H1 (cell line): ENCODE measurements at regions not wholly inside any gene's neighbourhood (a gene's known extent, or its start where the extent isn't known, plus 50 kb on each side); places are given as distances from the start of the nearest gene placed in this dataset.

Experiments
- CTCF ChIA-PET: fragments of 300-600 bp; sonication (Branson Sonifier 250); formaldehyde crosslinking; loops from one replicate; lab custom pipeline; 2021; ENCODE audit not compliant: partially characterized antibody; lab: Charles Lee
- POLR2A ChIA-PET: fragments of 300-600 bp; sonication (Branson Sonifier 250); formaldehyde crosslinking; loops from one replicate; lab custom pipeline; 2021; ENCODE audit warnings: inconsistent platforms; ENCODE audit not compliant: partially characterized antibody; lab: Charles Lee
- DNase-seq, 2 experiments: peaks; one replicate each; pipeline versions ENCODE4 v3.0.0 to v3.0.0-alpha.2; 2010 to 2022; ENCODE audit warnings: low spot score in 2 of 2, low read depth in 1 of 2, mixed read lengths in 1 of 2
- FAIRE-seq: peaks from 2 replicates; lab custom pipeline; 2011; peaks lifted over from hg19 to GRCh38; lab: Jason Lieb, UNC
- H2AFZ ChIP-seq: 2 replicates; pipeline ENCODE4 v1.8.1; 2012; ENCODE audit warnings: low read length, inconsistent platforms
- H2AK5ac ChIP-seq: 2 replicates; pipeline ENCODE4 v1.6.1; 2013; ENCODE audit warnings: low read depth, low read length
- H2BK120ac ChIP-seq: replicated peaks from 2 replicates; pipeline ENCODE3; 2013; ENCODE audit warnings: low read depth, low read length, inconsistent platforms
- H2BK12ac ChIP-seq: 2 replicates; pipeline ENCODE4 v1.6.1; 2013; ENCODE audit warnings: low read depth, low read length
- H2BK15ac ChIP-seq: 2 replicates; pipeline ENCODE4 v1.6.1; 2013; ENCODE audit warnings: low read length
- H2BK20ac ChIP-seq: 2 replicates; pipeline ENCODE4 v1.6.1; 2013; ENCODE audit warnings: low read length
- H2BK5ac ChIP-seq: 2 replicates; pipeline ENCODE4 v1.6.1; 2013; ENCODE audit warnings: low read depth, low read length
- H3K14ac ChIP-seq: 2 replicates; pipeline ENCODE4 v1.6.1; 2013; ENCODE audit warnings: inconsistent platforms; ENCODE audit not compliant: insufficient read length
- H3K18ac ChIP-seq: 2 replicates; pipeline ENCODE4 v1.6.1; 2013; ENCODE audit warnings: low read length; ENCODE audit errors: extremely low read depth
- H3K23ac ChIP-seq: 2 replicates; pipeline ENCODE4 v1.6.1; 2013; ENCODE audit warnings: inconsistent platforms; ENCODE audit not compliant: insufficient read length
- H3K23me2 ChIP-seq: 2 replicates; pipeline ENCODE4 v1.6.1; 2013; ENCODE audit warnings: low read depth, low read length
- H3K27ac ChIP-seq: 2 replicates; pipeline ENCODE4 v1.6.1; 2011; ENCODE audit warnings: low read depth, low read length, inconsistent platforms
- H3K27me3 ChIP-seq, 4 experiments: replicated peaks in 1 of 4; 1 replicate in 1 of 4; 2 replicates in 3 of 4; pipeline versions ENCODE4 v1.6.1 to v1.8.1; 2011 to 2013; ENCODE audit warnings: low read length in 3 of 4, mild to moderate bottlenecking in 3 of 4, inconsistent platforms in 2 of 4, mixed read lengths in 2 of 4, moderate library complexity in 1 of 4; ENCODE audit not compliant: control insufficient read depth in 3 of 4, insufficient read depth in 3 of 4; ENCODE audit errors: extremely low read depth in 1 of 4
- H3K36me3 ChIP-seq, 4 experiments: 2 replicates each; pipeline versions ENCODE4 v1.6.1 to v1.8.1; 2011 to 2013; ENCODE audit warnings: mild to moderate bottlenecking in 4 of 4, low read length in 3 of 4, moderate library complexity in 2 of 4, control low read depth in 1 of 4, inconsistent platforms in 1 of 4; ENCODE audit not compliant: insufficient read depth in 4 of 4, control insufficient read depth in 2 of 4
- H3K4ac ChIP-seq: replicated peaks from 2 replicates; pipeline ENCODE3; 2013; ENCODE audit warnings: low read length, low read depth, mixed read lengths, inconsistent platforms; ENCODE audit not compliant: insufficient read length
- H3K4me1 ChIP-seq, 4 experiments: replicated peaks in 1 of 4; 1 replicate in 1 of 4; 2 replicates in 3 of 4; pipeline versions ENCODE4 v1.6.1 to v1.8.1; 2011 to 2013; ENCODE audit warnings: low read length in 3 of 4, inconsistent platforms in 2 of 4, mixed read lengths in 1 of 4; ENCODE audit not compliant: insufficient read depth in 4 of 4, control insufficient read depth in 3 of 4
- H3K4me2 ChIP-seq, 2 experiments: 2 replicates each; pipeline versions ENCODE4 v1.6.1 to v1.8.1; 2011 to 2013; ENCODE audit warnings: low read depth in 2 of 2, low read length in 2 of 2, control low read depth in 1 of 2, inconsistent platforms in 1 of 2, mild to moderate bottlenecking in 1 of 2; ENCODE audit not compliant: insufficient read depth in 1 of 2
- H3K4me3 ChIP-seq, 4 experiments: fragments of 200-600, 300-600 bp in 1 of 4; sonication (generic), shearing (Covaris generic), sonication (Bioruptor Twin) in 1 of 4; 2 replicates each; pipeline versions ENCODE4 v1.5.1 to v1.8.1; 2011 to 2016; ENCODE audit warnings: low read length in 4 of 4, low read depth in 3 of 4, control low read depth in 2 of 4, inconsistent platforms in 2 of 4, mild to moderate bottlenecking in 2 of 4, mixed read lengths in 1 of 4, moderate library complexity in 1 of 4; ENCODE audit not compliant: insufficient read depth in 2 of 4; ENCODE audit errors: extremely low read depth in 1 of 4
- H3K56ac ChIP-seq: replicated peaks from 2 replicates; pipeline ENCODE3; 2013; ENCODE audit warnings: low read depth, mild to moderate bottlenecking, mixed read lengths, low read length, inconsistent platforms; ENCODE audit not compliant: insufficient read length
- H3K79me1 ChIP-seq: 2 replicates; pipeline ENCODE4 v1.6.1; 2013; ENCODE audit warnings: low read depth, low read length, control low read depth
- H3K79me2 ChIP-seq, 2 experiments: 2 replicates each; pipeline versions ENCODE4 v1.6.1 to v1.8.1; 2012 to 2013; ENCODE audit warnings: low read length in 2 of 2, mild to moderate bottlenecking in 2 of 2, inconsistent platforms in 1 of 2; ENCODE audit not compliant: insufficient read depth in 2 of 2, control insufficient read depth in 1 of 2
- H3K9ac ChIP-seq, 4 experiments: replicated peaks in 1 of 4; 1 replicate in 1 of 4; 2 replicates in 3 of 4; pipeline versions ENCODE4 v1.6.1 to v1.8.1; 2011 to 2013; ENCODE audit warnings: low read depth in 3 of 4, low read length in 3 of 4, control low read depth in 2 of 4, mild to moderate bottlenecking in 2 of 4, moderate library complexity in 2 of 4, inconsistent platforms in 1 of 4; ENCODE audit errors: extremely low read depth in 1 of 4
- H3K9me3 ChIP-seq, 2 experiments: 2 replicates each; pipeline versions ENCODE4 v1.6.1 to v1.8.1; 2012 to 2013; ENCODE audit warnings: mild to moderate bottlenecking in 2 of 2, moderate library complexity in 2 of 2, control low read depth in 1 of 2, inconsistent platforms in 1 of 2, low read depth in 1 of 2, low read length in 1 of 2, mixed read lengths in 1 of 2; ENCODE audit not compliant: insufficient read depth in 2 of 2
- H4K20me1 ChIP-seq, 2 experiments: replicated peaks in 1 of 2; 2 replicates each; pipeline versions ENCODE3 to v1.8.1; 2011 to 2013; ENCODE audit warnings: inconsistent platforms in 2 of 2, low read length in 2 of 2, mild to moderate bottlenecking in 1 of 2; ENCODE audit not compliant: insufficient read depth in 2 of 2, control insufficient read depth in 1 of 2
- H4K5ac ChIP-seq: 2 replicates; pipeline ENCODE4 v1.6.1; 2013; ENCODE audit warnings: low read length, low read depth, mixed read lengths, inconsistent platforms; ENCODE audit not compliant: insufficient read length
- H4K8ac ChIP-seq: 2 replicates; pipeline ENCODE4 v1.8.0; 2013; ENCODE audit warnings: mild to moderate bottlenecking, moderate library complexity, low read length, inconsistent platforms; ENCODE audit not compliant: insufficient read depth; ENCODE audit errors: extremely low read depth
- H4K91ac ChIP-seq: replicated peaks from 2 replicates; pipeline ENCODE3; 2013; ENCODE audit warnings: low read length, mixed read lengths, inconsistent platforms; ENCODE audit not compliant: insufficient read length
- BCL11A ChIP-seq, 2 experiments: IDR thresholded peaks; one replicate each; pipeline ENCODE4 v1.6.1; 2011; ENCODE audit warnings: low read depth in 2 of 2, low read length in 2 of 2, mild to moderate bottlenecking in 2 of 2
- CHD2 ChIP-seq: IDR thresholded peaks from 2 replicates; pipeline ENCODE4 v1.6.1; 2012; ENCODE audit warnings: low read length, improper control_type of control experiment
- CTBP2 ChIP-seq: IDR thresholded peaks from 2 replicates; pipeline ENCODE4 v1.7.0; 2011; ENCODE audit warnings: borderline replicate concordance, mild to moderate bottlenecking, moderate library complexity, mixed read lengths, low read length; ENCODE audit not compliant: insufficient read depth, insufficient read length
- CTCF ChIP-seq, 3 experiments: IDR thresholded peaks; 1 replicate in 2 of 3; 2 replicates in 1 of 3; pipeline versions ENCODE4 v1.5.1 to v1.6.1; 2011; ENCODE audit warnings: low read length in 3 of 3, mild to moderate bottlenecking in 3 of 3, inconsistent platforms in 2 of 3, low read depth in 1 of 3, moderate library complexity in 1 of 3; ENCODE audit not compliant: insufficient read depth in 1 of 3; ENCODE audit errors: control extremely low read depth in 1 of 3
- HDAC6 ChIP-seq: IDR thresholded peaks from one replicate; pipeline ENCODE4 v1.7.1; 2012; ENCODE audit warnings: low read depth, mild to moderate bottlenecking, inconsistent platforms, low read length, moderate library complexity
- KDM4A ChIP-seq: IDR thresholded peaks from one replicate; pipeline ENCODE4 v1.7.1; 2012; ENCODE audit warnings: low read depth, mild to moderate bottlenecking, moderate library complexity, low read length, inconsistent platforms; ENCODE audit not compliant: severe bottlenecking
- POLR2AphosphoS5 ChIP-seq: IDR thresholded peaks from 2 replicates; pipeline ENCODE4 v1.6.1; 2011; ENCODE audit warnings: low read depth, low read length
- RFX5 ChIP-seq: IDR thresholded peaks from 2 replicates; pipeline ENCODE4 v1.6.1; 2011; ENCODE audit warnings: low read depth, low read length, improper control_type of control experiment, borderline replicate concordance
- SP4 ChIP-seq: IDR thresholded peaks from 2 replicates; pipeline ENCODE4 v1.6.1; 2012; ENCODE audit warnings: low read length, inconsistent platforms
- WGBS, 2 experiments: shearing (Covaris generic) in 1 of 2; methylation state at CpG; one replicate each; pipeline versions ENCODE4 v1.1.6 to v1.1.7; 2013 to 2015; ENCODE audit warnings: low lambda C conversion rate in 2 of 2, mixed read lengths in 2 of 2, inconsistent platforms in 1 of 2, low coverage in 1 of 2, missing lambda C conversion rate in 1 of 2; ENCODE audit not compliant: insufficient replicate concordance in 2 of 2, insufficient coverage in 1 of 2, insufficient read length in 1 of 2; ENCODE audit errors: extremely low coverage in 1 of 2, missing lambda C conversion rate in 1 of 2; 5-methylcytosine and 5-hydroxymethylcytosine counted together
- TF ChIP-seq, protein P1 (sequence below): IDR thresholded peaks from 2 replicates; pipeline ENCODE4 v1.6.1; 2012; ENCODE audit warnings: inconsistent platforms

GRCh38 chr9:16069671-16070454, 517.0 kb downstream of the CCDC171 start:
- Histone ChIP-seq H3K23ac (no peak overlapping the region), H4K91ac (no peak overlapping the region), H3K56ac (no peak overlapping the region), H3K4me1 (no peaks in the 10 kb centered on the region), H3K4me2 (no peak overlapping the region), H2AFZ (no peak overlapping the region), H2BK20ac (no peak overlapping the region), H3K18ac (peak overlapping the region; percentile 19; the same call in 1 of the 2 replicates), H3K79me2 (no peaks in the 10 kb centered on the region), H3K4me3 (no peak overlapping the region), H3K79me1 (no peaks in the 10 kb centered on the region), H4K8ac (no peak overlapping the region), H2BK5ac (no peak overlapping the region), H3K14ac (no peak overlapping the region), H2BK120ac (no peak overlapping the region), H3K4ac (no peak overlapping the region), H2BK12ac (no peak overlapping the region), H2AK5ac (no peak overlapping the region; the same call in 1 of the 2 replicates), H3K23me2 (no peaks in the 10 kb centered on the region), H3K9ac (no peak overlapping the region), H4K20me1 (no peaks in the 10 kb centered on the region), H3K27ac (no peak overlapping the region), H4K5ac (no peak overlapping the region), H3K36me3 (no peaks in the 10 kb centered on the region), H2BK15ac (no peak overlapping the region), H3K9me3 (no peaks in the 10 kb centered on the region), H3K27me3 (no peaks in the 10 kb centered on the region; a peak in 1 of 7 replicates)
- ChIA-PET POLR2A (no interaction called here), CTCF (interaction anchor here (0.6 to 3.0 kb wide), 3 partner anchors 10 to 748 kb away, joined by 3 to 10 read pairs (median 3); no protein-coding TSS in a partner anchor)
- no peak for DNase-seq
- WGBS, 2 experiments = 87% methylated on average over 14 of the region's 14 CpGs; no CpG with 5 or more reads in 1 of the 2 experiments
- FAIRE-seq = no peak
- TF ChIP-seq BCL11A (IDR thresholded peaks at IDR 0.05; ENCODE audit: low read depth in 2 of 2, low read length in 2 of 2) (no peak), SP4 (no peak), CTBP2 (no peak), KDM4A (no peak), POLR2AphosphoS5 (no peak), RFX5 (no peak), HDAC6 (no peak), CTCF (IDR thresholded peaks at IDR 0.05; ENCODE audit: control extremely low read depth in 1 of 3, insufficient read depth in 1 of 3, low read depth in 1 of 3, low read length in 3 of 3) (no peak), CHD2 (no peak)
- TF ChIP-seq, protein P1, sequence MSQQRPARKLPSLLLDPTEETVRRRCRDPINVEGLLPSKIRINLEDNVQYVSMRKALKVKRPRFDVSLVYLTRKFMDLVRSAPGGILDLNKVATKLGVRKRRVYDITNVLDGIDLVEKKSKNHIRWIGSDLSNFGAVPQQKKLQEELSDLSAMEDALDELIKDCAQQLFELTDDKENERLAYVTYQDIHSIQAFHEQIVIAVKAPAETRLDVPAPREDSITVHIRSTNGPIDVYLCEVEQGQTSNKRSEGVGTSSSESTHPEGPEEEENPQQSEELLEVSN = no peak
